ENCODE measurements at regions not wholly inside any gene's neighbourhood (a gene's known extent, or its start where the extent isn't known, plus 50 kb on each side); places are given as distances from the start of the nearest gene placed in this dataset.

- no peak for DNase-seq
Measured at GRCh38 chr5:54851449-54851848, 133.9 kb downstream of the ESM1 start.

GRCh38 chr5:54848581-54848980, 136.8 kb downstream of the ESM1 start:
- no peak for DNase-seq

- no peak for DNase-seq
Measured at GRCh38 chr5:54845567-54845941, 139.8 kb downstream of the ESM1 start.

- DNase-seq = no peak
Measured at GRCh38 chr5:54844905-54845566, 140.4 kb downstream of the ESM1 start.

GRCh38 chr5:54844266-54844665, 141.1 kb downstream of the ESM1 start:
- no peak for DNase-seq

- DNase-seq = no peak
Measured at GRCh38 chr5:54841481-54841880, 143.9 kb downstream of the ESM1 start.

GRCh38 chr5:54838843-54839242, 146.6 kb downstream of the ESM1 start:
- DNase-seq = no peak

GRCh38 chr5:54837981-54838380, 147.4 kb downstream of the ESM1 start:
- DNase-seq = no peak

GRCh38 chr5:54837093-54837492, 148.3 kb downstream of the ESM1 start:
- DNase-seq = no peak

- DNase-seq = no peak
Measured at GRCh38 chr5:54835647-54836046, 149.7 kb downstream of the ESM1 start.

- no peak for DNase-seq
Measured at GRCh38 chr5:54834121-54834842, 151.1 kb downstream of the ESM1 start.

GRCh38 chr5:54833590-54833989, 151.8 kb downstream of the ESM1 start:
- DNase-seq = no peak

- DNase-seq = no peak
Measured at GRCh38 chr5:54832858-54833257, 152.5 kb downstream of the ESM1 start.

GRCh38 chr5:54832045-54832444, 153.3 kb downstream of the ESM1 start:
- DNase-seq = no peak

GRCh38 chr5:54831233-54831632, 154.2 kb downstream of the ESM1 start:
- DNase-seq = no peak

GRCh38 chr5:54829676-54830535, 155.5 kb downstream of the ESM1 start:
- no peak for DNase-seq

- DNase-seq = no peak
Measured at GRCh38 chr5:54829102-54829501, 156.3 kb downstream of the ESM1 start.

GRCh38 chr5:54828151-54828550, 157.2 kb downstream of the ESM1 start:
- no peak for DNase-seq

GRCh38 chr5:54825005-54825404, 160.4 kb downstream of the ESM1 start:
- no peak for DNase-seq

GRCh38 chr5:54823006-54823405, 162.4 kb downstream of the ESM1 start:
- DNase-seq = no peak

GRCh38 chr5:54822324-54822687, 163.1 kb downstream of the ESM1 start:
- DNase-seq = no peak

GRCh38 chr5:54821445-54822323, 163.7 kb downstream of the ESM1 start:
- DNase-seq = no peak
